Lower leg skin (tissue), 3 donors: ENCODE measurements at regions not wholly inside any gene's neighbourhood (a gene's known extent, or its start where the extent isn't known, plus 50 kb on each side); places are given as distances from the start of the nearest gene placed in this dataset.

Experiments
- CTCF ChIP-seq, 3 donors: fragments of 450-650 bp; IDR thresholded peaks; one replicate each; pipeline ENCODE4 v1.5.1; 2016; ENCODE audit warnings: antibody characterized with exemption in 3 of 3, mild to moderate bottlenecking in 3 of 3, moderate library complexity in 2 of 3
- POLR2A ChIP-seq, 2 donors: fragments of 450-650 bp; IDR thresholded peaks; one replicate each; pipeline ENCODE4 v1.6.1; 2016 to 2017; ENCODE audit warnings: antibody characterized with exemption in 2 of 2, mild to moderate bottlenecking in 1 of 2, moderate library complexity in 1 of 2

GRCh38 chr21:14693997-14694396, 147.9 kb upstream of the SAMSN1 start:
- TF ChIP-seq POLR2A (IDR thresholded peaks at IDR 0.05) (no peak), CTCF (IDR thresholded peaks at IDR 0.05) (no peak)
